ENCODE measurements at regions not wholly inside any gene's neighbourhood (a gene's known extent, or its start where the extent isn't known, plus 50 kb on each side); places are given as distances from the start of the nearest gene placed in this dataset.

GRCh38 chr13:95381212-95381527 lies 79.9 kb upstream of the ABCC4 start:
- DNase-seq, result no peak
- peaks cover 2% of the 10 kb centered on the region for H3K27me3 Mint-ChIP-seq (ENCODE audit: unreplicated experiment)
- H3K36me3 Mint-ChIP-seq (ENCODE audit: unreplicated experiment), result no peaks in the 10 kb centered on the region
- H3K9me3 Mint-ChIP-seq (ENCODE audit: unreplicated experiment), result no peaks in the 10 kb centered on the region
- TF ChIP-seq, protein P1, sequence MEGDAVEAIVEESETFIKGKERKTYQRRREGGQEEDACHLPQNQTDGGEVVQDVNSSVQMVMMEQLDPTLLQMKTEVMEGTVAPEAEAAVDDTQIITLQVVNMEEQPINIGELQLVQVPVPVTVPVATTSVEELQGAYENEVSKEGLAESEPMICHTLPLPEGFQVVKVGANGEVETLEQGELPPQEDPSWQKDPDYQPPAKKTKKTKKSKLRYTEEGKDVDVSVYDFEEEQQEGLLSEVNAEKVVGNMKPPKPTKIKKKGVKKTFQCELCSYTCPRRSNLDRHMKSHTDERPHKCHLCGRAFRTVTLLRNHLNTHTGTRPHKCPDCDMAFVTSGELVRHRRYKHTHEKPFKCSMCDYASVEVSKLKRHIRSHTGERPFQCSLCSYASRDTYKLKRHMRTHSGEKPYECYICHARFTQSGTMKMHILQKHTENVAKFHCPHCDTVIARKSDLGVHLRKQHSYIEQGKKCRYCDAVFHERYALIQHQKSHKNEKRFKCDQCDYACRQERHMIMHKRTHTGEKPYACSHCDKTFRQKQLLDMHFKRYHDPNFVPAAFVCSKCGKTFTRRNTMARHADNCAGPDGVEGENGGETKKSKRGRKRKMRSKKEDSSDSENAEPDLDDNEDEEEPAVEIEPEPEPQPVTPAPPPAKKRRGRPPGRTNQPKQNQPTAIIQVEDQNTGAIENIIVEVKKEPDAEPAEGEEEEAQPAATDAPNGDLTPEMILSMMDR (IDR thresholded peaks at IDR 0.05; ENCODE audit: partially characterized antibody, unreplicated experiment), result no peak
- no peak overlapping the region for H3K27ac Mint-ChIP-seq (ENCODE audit: unreplicated experiment)
- H3K4me3 Mint-ChIP-seq (ENCODE audit: unreplicated experiment), result no peak overlapping the region
- H3K4me1 Mint-ChIP-seq (ENCODE audit: low read depth, unreplicated experiment), result no peaks in the 10 kb centered on the region

GRCh38 chr13:95382411-95382810 lies 81.2 kb upstream of the ABCC4 start:
- TF ChIP-seq, protein P1 (IDR thresholded peaks at IDR 0.05; ENCODE audit: partially characterized antibody, unreplicated experiment), result no peak
- no peaks in the 10 kb centered on the region for H3K36me3 Mint-ChIP-seq (ENCODE audit: unreplicated experiment)

DNA sequence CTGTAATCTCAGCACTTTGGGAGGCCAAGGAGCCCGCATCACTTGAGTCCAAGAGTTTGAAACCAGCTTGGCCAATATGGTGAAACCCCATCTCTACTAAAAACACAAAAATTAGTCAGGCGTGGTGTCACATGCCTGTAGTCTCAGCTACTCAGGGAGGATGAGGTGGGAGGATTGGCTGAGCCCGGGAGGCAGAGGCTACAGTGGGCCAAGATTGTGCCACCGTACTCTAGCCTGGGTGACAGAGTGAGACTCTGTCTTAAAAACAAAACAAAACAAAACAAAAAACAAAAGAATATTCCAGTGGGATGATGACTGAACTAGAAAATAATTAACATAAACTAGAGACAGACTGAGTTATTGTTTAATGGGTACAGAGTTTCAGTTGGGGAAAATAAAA lies 81.7 kb upstream of the ABCC4 start:
- Mint-ChIP-seq H3K27ac (ENCODE audit: unreplicated experiment) (no peak overlapping the region), H3K4me1 (ENCODE audit: low read depth, unreplicated experiment) (no peaks in the 10 kb centered on the region), H3K27me3 (ENCODE audit: unreplicated experiment) (peaks cover 2% of the 10 kb centered on the region), H3K4me3 (ENCODE audit: unreplicated experiment) (no peak overlapping the region), H3K9me3 (ENCODE audit: unreplicated experiment) (no peaks in the 10 kb centered on the region), H3K36me3 (ENCODE audit: unreplicated experiment) (no peaks in the 10 kb centered on the region)
- TF ChIP-seq, protein P1 (IDR thresholded peaks at IDR 0.05; ENCODE audit: partially characterized antibody, unreplicated experiment), result no peak
- no peak for DNase-seq

More at GRCh38 chr13:95382411-95382810, 81.2 kb upstream of the ABCC4 start:
- no peak for DNase-seq
- no peak overlapping the region for H3K27ac Mint-ChIP-seq (ENCODE audit: unreplicated experiment)
- no peaks in the 10 kb centered on the region for H3K9me3 Mint-ChIP-seq (ENCODE audit: unreplicated experiment)
- peaks cover 2% of the 10 kb centered on the region for H3K27me3 Mint-ChIP-seq (ENCODE audit: unreplicated experiment)
- no peak overlapping the region for H3K4me3 Mint-ChIP-seq (ENCODE audit: unreplicated experiment)
- H3K4me1 Mint-ChIP-seq (ENCODE audit: low read depth, unreplicated experiment), result no peaks in the 10 kb centered on the region

DNA sequence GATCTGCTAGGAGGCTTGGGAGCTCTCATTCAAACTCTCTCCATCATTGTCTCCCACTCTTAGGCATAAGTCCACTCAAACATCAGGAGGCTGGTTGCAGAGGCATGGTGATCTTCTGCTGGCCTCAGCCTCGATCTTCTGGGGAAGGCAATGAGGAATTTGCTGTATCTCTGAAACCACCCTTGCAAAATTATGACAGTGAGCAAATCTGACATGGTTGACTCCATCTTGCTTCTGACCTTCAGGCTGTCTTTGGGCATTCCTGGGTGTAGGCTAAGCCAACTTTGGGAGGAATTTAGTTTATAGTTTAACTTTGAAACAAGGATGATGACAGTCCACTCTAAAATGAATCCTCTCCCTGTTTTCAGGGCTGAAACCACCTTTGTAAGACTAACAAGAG lies 84.1 kb upstream of the ABCC4 start:
- TF ChIP-seq, protein P1 (IDR thresholded peaks at IDR 0.05; ENCODE audit: partially characterized antibody, unreplicated experiment), result no peak
- Mint-ChIP-seq H3K27me3 (ENCODE audit: unreplicated experiment) (peaks cover 2% of the 10 kb centered on the region), H3K4me1 (ENCODE audit: low read depth, unreplicated experiment) (no peaks in the 10 kb centered on the region), H3K4me3 (ENCODE audit: unreplicated experiment) (no peak overlapping the region), H3K36me3 (ENCODE audit: unreplicated experiment) (no peaks in the 10 kb centered on the region), H3K27ac (ENCODE audit: unreplicated experiment) (no peak overlapping the region), H3K9me3 (ENCODE audit: unreplicated experiment) (no peaks in the 10 kb centered on the region)
- no peak for DNase-seq

DNA sequence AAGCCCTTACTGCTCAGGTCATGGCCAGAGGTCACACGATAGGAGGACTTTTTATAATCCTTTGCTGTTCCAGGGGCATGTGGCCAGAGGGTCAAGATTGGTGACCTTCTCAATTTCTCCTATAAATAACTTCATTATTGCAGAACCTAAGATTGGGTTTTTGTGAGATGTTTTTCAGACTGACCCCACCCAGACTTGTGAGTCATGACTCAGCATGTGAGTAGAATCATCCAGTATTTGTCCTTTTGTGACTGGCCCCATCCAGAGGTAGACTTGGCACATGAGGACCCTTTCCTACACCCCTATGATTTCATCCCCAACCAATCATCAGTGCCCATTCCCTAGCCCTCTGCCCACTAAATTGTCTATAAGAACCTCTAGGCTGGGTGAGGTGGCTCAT lies 84.5 kb upstream of the ABCC4 start:
- Mint-ChIP-seq H3K4me3 (ENCODE audit: unreplicated experiment) (no peak overlapping the region), H3K36me3 (ENCODE audit: unreplicated experiment) (no peaks in the 10 kb centered on the region), H3K27ac (ENCODE audit: unreplicated experiment) (no peak overlapping the region), H3K9me3 (ENCODE audit: unreplicated experiment) (no peaks in the 10 kb centered on the region), H3K4me1 (ENCODE audit: low read depth, unreplicated experiment) (no peaks in the 10 kb centered on the region), H3K27me3 (ENCODE audit: unreplicated experiment) (peaks cover 2% of the 10 kb centered on the region)
- TF ChIP-seq, protein P1 (IDR thresholded peaks at IDR 0.05; ENCODE audit: partially characterized antibody, unreplicated experiment), result no peak
- DNase-seq, result no peak

Measured in glutamatergic neuron (in vitro differentiated cells).